KMS-11 (cell line): ENCODE measurements at regions not wholly inside any gene's neighbourhood (a gene's known extent, or its start where the extent isn't known, plus 50 kb on each side); places are given as distances from the start of the nearest gene placed in this dataset.

Experiments
- H2AFZ ChIP-seq: fragments of 200-600 bp; sonication (generic); 2 replicates; pipeline ENCODE4 v1.6.1; 2016; ENCODE audit warnings: antibody characterized with exemption, mixed run types, low read depth
- H3K27ac ChIP-seq: fragments of 200-600 bp; sonication (generic); 2 replicates; pipeline ENCODE4 v1.6.1; 2016; ENCODE audit warnings: mild to moderate bottlenecking, mixed run types
- H3K27me3 ChIP-seq: fragments of 200-600 bp; sonication (generic); 2 replicates; pipeline ENCODE4 v1.6.1; 2017; ENCODE audit warnings: mild to moderate bottlenecking, low read depth, mixed run types, moderate library complexity; ENCODE audit not compliant: insufficient read depth
- H3K36me3 ChIP-seq: fragments of 200-600 bp; sonication (generic); 2 replicates; pipeline ENCODE4 v1.6.1; 2017; ENCODE audit warnings: mild to moderate bottlenecking, mixed run types; ENCODE audit not compliant: insufficient read depth
- H3K4me1 ChIP-seq: fragments of 200-600 bp; sonication (generic); 2 replicates; pipeline ENCODE4 v1.6.1; 2016; ENCODE audit warnings: mild to moderate bottlenecking, low read depth, mixed run types; ENCODE audit not compliant: poor library complexity, severe bottlenecking
- H3K4me2 ChIP-seq: fragments of 200-600 bp; sonication (generic); 2 replicates; pipeline ENCODE4 v1.7.0; 2016; ENCODE audit warnings: mild to moderate bottlenecking, mixed run types
- H3K4me3 ChIP-seq: fragments of 200-600 bp; sonication (generic); IDR thresholded peaks from 2 replicates; pipeline ENCODE4 v1.6.1; 2017; ENCODE audit warnings: low read depth, low read length, mixed read lengths; ENCODE audit not compliant: insufficient read depth
- H3K79me2 ChIP-seq: fragments of 200-600 bp; sonication (generic); 2 replicates; pipeline ENCODE4 v1.6.1; 2016; ENCODE audit warnings: low read depth, mixed run types; ENCODE audit not compliant: insufficient read depth
- H3K9ac ChIP-seq: fragments of 200-600 bp; sonication (generic); 2 replicates; pipeline ENCODE4 v1.6.1; 2016; ENCODE audit warnings: mild to moderate bottlenecking, mixed run types
- H4K20me1 ChIP-seq: fragments of 200-600 bp; sonication (generic); 2 replicates; pipeline ENCODE4 v1.6.1; 2016; ENCODE audit warnings: mild to moderate bottlenecking, mixed run types; ENCODE audit not compliant: insufficient read depth
- CTCF ChIP-seq: fragments of 200-600 bp; sonication (generic); conservative IDR thresholded peaks from 2 replicates; pipeline ENCODE4 v1.6.1; 2017; ENCODE audit warnings: low read depth, mild to moderate bottlenecking, antibody characterized with exemption, low read length, moderate library complexity, mixed read lengths

- Histone ChIP-seq H3K4me1 (no peaks in the 10 kb centered on the region), H3K27me3 (no peaks in the 10 kb centered on the region), H3K9ac (no peak overlapping the region), H3K79me2 (no peaks in the 10 kb centered on the region), H3K4me3 (no peak overlapping the region), H2AFZ (no peak overlapping the region), H3K27ac (no peak overlapping the region), H3K4me2 (no peak overlapping the region), H3K36me3 (no peaks in the 10 kb centered on the region), H4K20me1 (no peaks in the 10 kb centered on the region)
- no peak for TF ChIP-seq CTCF
Measured at GRCh38 chr10:21388589-21388988, 136.9 kb downstream of the SKIDA1 start.

DNA sequence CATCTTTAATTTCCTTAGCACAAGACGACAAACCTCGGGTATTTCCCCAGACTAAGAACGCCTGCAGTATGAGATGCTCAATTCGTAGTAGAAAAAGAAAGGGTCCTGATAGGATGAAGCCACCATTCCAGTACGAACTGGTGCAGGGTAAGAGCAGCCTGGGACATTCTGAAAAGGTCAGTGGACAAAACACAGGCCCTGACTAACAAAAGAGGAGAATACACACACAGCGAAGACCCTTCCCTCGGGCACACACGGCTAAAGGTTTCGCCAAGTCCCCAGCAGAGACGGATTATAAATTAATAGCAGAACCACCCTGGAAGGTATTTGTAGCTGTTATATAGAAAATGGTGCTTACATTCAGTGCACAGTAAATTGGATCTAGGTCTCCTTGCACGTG lies 137.6 kb downstream of the SKIDA1 start:
- Histone ChIP-seq H3K4me1 (no peaks in the 10 kb centered on the region), H3K27me3 (no peaks in the 10 kb centered on the region), H3K79me2 (no peaks in the 10 kb centered on the region), H2AFZ (no peak overlapping the region), H3K9ac (no peak overlapping the region), H3K4me2 (no peak overlapping the region), H3K27ac (no peak overlapping the region), H3K36me3 (no peaks in the 10 kb centered on the region), H3K4me3 (no peak overlapping the region), H4K20me1 (no peaks in the 10 kb centered on the region)
- TF ChIP-seq CTCF = no peak

GRCh38 chr10:21385996-21386585 lies 139.4 kb downstream of the SKIDA1 start:
- Histone ChIP-seq H3K79me2 (no peaks in the 10 kb centered on the region), H4K20me1 (no peaks in the 10 kb centered on the region), H3K4me3 (no peak overlapping the region), H3K4me1 (no peaks in the 10 kb centered on the region), H3K36me3 (no peaks in the 10 kb centered on the region), H3K9ac (no peak overlapping the region), H3K4me2 (no peak overlapping the region), H2AFZ (no peak overlapping the region), H3K27ac (no peak overlapping the region), H3K27me3 (no peaks in the 10 kb centered on the region)
- no peak for TF ChIP-seq CTCF

- Histone ChIP-seq H3K4me3 (no peak overlapping the region), H2AFZ (no peak overlapping the region), H3K4me1 (no peaks in the 10 kb centered on the region), H3K36me3 (no peaks in the 10 kb centered on the region), H4K20me1 (no peaks in the 10 kb centered on the region), H3K27me3 (no peaks in the 10 kb centered on the region), H3K79me2 (no peaks in the 10 kb centered on the region), H3K9ac (no peak overlapping the region), H3K27ac (no peak overlapping the region), H3K4me2 (no peak overlapping the region)
- no peak for TF ChIP-seq CTCF
Measured at GRCh38 chr10:21385536-21385935, 139.9 kb downstream of the SKIDA1 start.
